IgD-negative memory B cell (primary cell): ENCODE measurements at regions not wholly inside any gene's neighbourhood (a gene's known extent, or its start where the extent isn't known, plus 50 kb on each side); places are given as distances from the start of the nearest gene placed in this dataset.
A peak's percentile ranks its signal among the peaks of the same experiment; 100 is the strongest.

Experiments
- H3K27ac Mint-ChIP-seq, 3 donors: one replicate each; pipeline ENCODE4 v1.8.0; 2020 to 2022; ENCODE audit warnings: mild to moderate bottlenecking in 3 of 3, mixed read lengths in 3 of 3, moderate library complexity in 1 of 3
- H3K27me3 Mint-ChIP-seq: one replicate; pipeline ENCODE4 v1.8.0; 2021; ENCODE audit warnings: mixed read lengths
- H3K36me3 Mint-ChIP-seq: one replicate; pipeline ENCODE4 v1.8.0; 2020; ENCODE audit warnings: mild to moderate bottlenecking, mixed read lengths
- H3K4me1 Mint-ChIP-seq, 3 donors: one replicate each; pipeline ENCODE4 v1.8.0; 2020 to 2022; ENCODE audit warnings: mixed read lengths in 3 of 3, mild to moderate bottlenecking in 1 of 3
- H3K4me3 Mint-ChIP-seq, 4 donors: one replicate each; pipeline ENCODE4 v1.8.0; 2020 to 2022; ENCODE audit warnings: mild to moderate bottlenecking in 4 of 4, mixed read lengths in 4 of 4, moderate library complexity in 3 of 4
- H3K9me3 Mint-ChIP-seq, 3 donors: one replicate each; pipeline ENCODE4 v1.8.0; 2020 to 2021; ENCODE audit warnings: mixed read lengths in 3 of 3, mild to moderate bottlenecking in 1 of 3

- H3K4me1 Mint-ChIP-seq, result peaks cover 0 to 1% (median 0%) of the 10 kb centered on the region in 3 donors
- no peak overlapping the region for H3K4me3 Mint-ChIP-seq
- H3K27ac Mint-ChIP-seq, result no peak overlapping the region
- H3K27me3 Mint-ChIP-seq, result peaks cover 2% of the 10 kb centered on the region
- no peaks in the 10 kb centered on the region for H3K36me3 Mint-ChIP-seq
- peaks cover 0 to 3% (median 2%) of the 10 kb centered on the region in 3 donors for H3K9me3 Mint-ChIP-seq
Observed at GRCh38 chr15:29403772-29404171, 134.2 kb upstream of the NSMCE3 start.

DNA sequence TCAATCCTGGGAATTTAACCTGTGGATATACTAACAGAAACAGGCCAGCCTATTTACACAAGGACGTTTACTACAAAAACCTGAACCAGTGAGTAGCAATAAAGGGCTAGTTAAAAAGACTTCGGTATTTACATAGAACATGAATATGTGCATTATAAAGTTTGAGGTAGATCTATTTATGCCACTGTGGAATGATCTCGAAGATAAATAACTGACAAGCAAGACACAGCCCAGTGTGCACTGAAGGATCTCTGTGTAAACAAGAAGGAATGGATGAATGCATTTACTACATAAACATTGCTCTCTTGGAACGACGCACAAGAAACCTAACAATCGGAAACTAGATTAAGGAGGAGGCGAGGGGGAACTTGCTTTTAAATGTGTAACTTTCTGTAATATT is 132.0 kb upstream of the NSMCE3 start:
- peaks cover 0 to 1% (median 1%) of the 10 kb centered on the region in 3 donors for H3K4me1 Mint-ChIP-seq
- peaks cover 0 to 4% (median 2%) of the 10 kb centered on the region in 3 donors for H3K9me3 Mint-ChIP-seq
- H3K27me3 Mint-ChIP-seq, result peaks cover 6% of the 10 kb centered on the region
- H3K4me3 Mint-ChIP-seq, result no peak overlapping the region
- no peaks in the 10 kb centered on the region for H3K36me3 Mint-ChIP-seq
- no peak overlapping the region for H3K27ac Mint-ChIP-seq

DNA sequence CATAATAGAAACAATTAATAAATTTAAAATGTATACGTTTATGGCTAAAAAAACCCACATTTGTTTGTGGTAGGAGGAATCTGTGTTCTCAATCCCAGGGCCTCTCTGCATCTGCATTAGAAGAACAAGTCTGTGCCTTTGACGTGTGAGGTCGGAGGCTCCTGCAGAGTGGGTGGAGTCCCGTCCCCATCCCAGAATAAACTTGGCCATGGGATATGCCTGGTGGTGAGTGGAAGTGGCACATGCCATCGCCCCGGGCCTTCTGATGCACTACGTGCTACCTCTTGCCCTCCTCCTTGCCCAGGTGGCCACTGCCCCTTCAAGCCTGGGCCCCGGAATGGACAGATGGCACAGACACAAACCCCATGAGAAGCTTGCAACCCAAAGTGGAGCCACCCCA is 131.1 kb upstream of the NSMCE3 start:
- Mint-ChIP-seq H3K4me3 (no peak overlapping the region), H3K27me3 (peaks cover 9% of the 10 kb centered on the region), H3K9me3 (peaks cover 0 to 4% (median 0%) of the 10 kb centered on the region in 3 donors), H3K4me1 (peaks cover 0 to 1% (median 1%) of the 10 kb centered on the region in 3 donors), H3K36me3 (no peaks in the 10 kb centered on the region), H3K27ac (no peak overlapping the region)

GRCh38 chr15:29398907-29399306 is 129.3 kb upstream of the NSMCE3 start:
- peaks cover 9% of the 10 kb centered on the region for H3K27me3 Mint-ChIP-seq
- no peak overlapping the region for H3K27ac Mint-ChIP-seq
- H3K4me1 Mint-ChIP-seq, result peaks cover 0 to 1% (median 0%) of the 10 kb centered on the region in 3 donors
- no peak overlapping the region for H3K4me3 Mint-ChIP-seq
- peaks cover 1% of the 10 kb centered on the region for H3K36me3 Mint-ChIP-seq
- peaks cover 0 to 4% (median 0%) of the 10 kb centered on the region in 3 donors for H3K9me3 Mint-ChIP-seq

DNA sequence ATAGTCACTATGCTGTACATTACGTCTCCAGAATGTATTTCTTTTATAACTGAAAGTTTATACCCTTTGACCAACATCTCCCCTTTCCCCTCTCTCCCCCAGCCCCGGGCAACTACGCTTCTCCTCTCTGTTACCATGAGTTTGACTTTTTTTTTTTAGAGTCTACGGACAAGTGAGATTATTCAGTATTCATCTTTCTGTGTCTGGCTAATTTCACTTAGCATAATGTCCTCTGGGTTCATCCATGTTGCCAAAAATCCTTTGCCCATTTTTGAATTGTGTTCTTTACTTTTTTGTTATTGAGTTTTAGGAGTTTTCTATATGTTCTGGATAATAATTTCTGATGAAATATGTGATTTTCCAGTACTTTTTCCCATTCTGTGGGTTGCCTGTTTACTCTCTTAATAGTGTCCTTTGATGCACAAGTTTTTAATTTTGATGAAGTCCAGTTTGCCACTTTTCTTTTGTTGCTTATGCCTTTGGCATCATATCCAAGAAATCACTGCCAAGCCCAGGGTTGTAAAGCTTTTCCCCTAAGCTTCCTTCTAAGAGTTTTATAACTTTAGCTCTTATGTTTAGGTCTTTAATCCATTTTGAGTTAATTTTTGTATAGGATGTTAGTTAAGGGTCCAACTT is 126.7 kb upstream of the NSMCE3 start:
- Mint-ChIP-seq H3K4me3 (no peak overlapping the region), H3K27me3 (peaks cover 7% of the 10 kb centered on the region), H3K9me3 (peaks cover 5 to 9% (median 6%) of the 10 kb centered on the region in 3 donors), H3K27ac (no peak overlapping the region), H3K36me3 (peaks cover 1% of the 10 kb centered on the region), H3K4me1 (peaks cover 0 to 1% (median 0%) of the 10 kb centered on the region in 3 donors)

DNA sequence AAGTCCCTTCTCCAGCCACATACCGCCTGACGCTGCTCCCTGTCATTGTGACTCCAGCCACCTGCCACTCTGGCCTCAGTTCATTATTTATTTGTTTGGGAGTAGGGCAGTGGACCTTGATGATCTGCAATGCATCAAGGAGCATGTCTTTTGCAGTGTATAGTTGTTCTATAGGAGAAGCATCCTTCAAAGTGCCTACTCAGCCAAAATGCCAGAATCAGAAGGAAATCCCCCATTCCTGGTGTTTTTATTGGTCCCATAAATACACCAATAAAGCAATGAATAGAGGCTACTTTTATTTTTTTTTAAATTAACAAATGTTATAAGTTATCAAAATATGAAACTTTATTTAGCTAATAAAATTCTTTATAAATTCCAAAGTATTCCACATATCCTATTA is 123.8 kb upstream of the NSMCE3 start:
- Mint-ChIP-seq H3K36me3 (peaks cover 3% of the 10 kb centered on the region), H3K9me3 (peaks cover 5 to 9% (median 6%) of the 10 kb centered on the region in 3 donors), H3K27me3 (peaks cover 5% of the 10 kb centered on the region)

DNA sequence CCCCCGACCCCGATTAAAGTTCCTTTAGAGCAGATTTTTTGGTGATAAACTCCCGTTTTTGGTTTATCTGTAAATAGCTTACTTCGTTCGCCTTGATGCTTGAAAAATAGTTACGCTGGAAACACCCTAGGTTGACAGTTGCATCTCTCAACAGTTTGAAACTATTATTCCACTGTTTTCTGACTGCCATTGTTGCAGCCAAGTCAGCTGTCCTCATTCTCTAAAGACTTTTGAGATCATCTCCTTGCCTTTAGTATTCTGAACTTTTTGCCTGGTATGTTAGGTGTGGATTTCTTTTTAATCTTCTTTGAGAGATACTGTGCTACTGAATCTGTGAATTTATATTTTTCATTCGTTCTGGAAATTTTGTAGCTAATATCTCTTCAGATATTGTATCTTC is 122.7 kb upstream of the NSMCE3 start:
- peaks cover 3% of the 10 kb centered on the region for H3K36me3 Mint-ChIP-seq
- no peak overlapping the region for H3K4me3 Mint-ChIP-seq
- H3K27ac Mint-ChIP-seq, result no peak overlapping the region
- H3K27me3 Mint-ChIP-seq, result peaks cover 3% of the 10 kb centered on the region
- no peaks in the 10 kb centered on the region for H3K4me1 Mint-ChIP-seq
- peaks cover 5 to 6% (median 5%) of the 10 kb centered on the region in 3 donors for H3K9me3 Mint-ChIP-seq

More for the DNA sequence above, 123.8 kb upstream of the NSMCE3 start:
- Mint-ChIP-seq H3K4me1 (no peaks in the 10 kb centered on the region), H3K27ac (no peak overlapping the region), H3K4me3 (no peak overlapping the region)

DNA sequence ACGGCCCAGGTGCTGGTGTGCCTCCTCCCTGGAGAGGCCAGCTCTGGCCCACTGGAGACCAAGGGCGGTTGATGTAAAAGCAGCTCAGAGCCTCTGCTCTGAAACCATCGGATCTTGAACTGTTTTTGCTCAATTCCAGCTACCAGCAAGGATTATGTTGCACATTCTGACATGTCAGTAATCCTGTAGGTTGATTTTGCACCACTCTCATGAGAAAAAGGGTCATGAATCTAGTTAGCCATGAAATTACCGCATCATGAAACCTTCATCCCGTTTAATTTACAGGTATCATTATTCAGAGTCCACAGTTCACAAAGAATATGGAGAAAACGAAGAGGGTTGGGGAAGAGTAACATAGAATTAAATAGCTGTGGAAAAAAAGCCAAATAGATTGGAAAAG is 120.4 kb upstream of the NSMCE3 start:
- Mint-ChIP-seq H3K9me3 (peaks cover 5 to 11% (median 8%) of the 10 kb centered on the region in 3 donors), H3K27me3 (peaks cover 2% of the 10 kb centered on the region), H3K27ac (no peak overlapping the region)

GRCh38 chr15:29386523-29386922 is 116.9 kb upstream of the NSMCE3 start:
- Mint-ChIP-seq H3K27me3 (peaks cover 4% of the 10 kb centered on the region), H3K27ac (no peak overlapping the region), H3K4me3 (no peak overlapping the region), H3K4me1 (no peaks in the 10 kb centered on the region), H3K36me3 (peaks cover 1% of the 10 kb centered on the region), H3K9me3 (peaks cover 0 to 7% (median 3%) of the 10 kb centered on the region in 3 donors)

More for the DNA sequence above, 120.4 kb upstream of the NSMCE3 start:
- peaks cover 3% of the 10 kb centered on the region for H3K36me3 Mint-ChIP-seq
- H3K4me1 Mint-ChIP-seq, result no peaks in the 10 kb centered on the region
- no peak overlapping the region for H3K4me3 Mint-ChIP-seq

DNA sequence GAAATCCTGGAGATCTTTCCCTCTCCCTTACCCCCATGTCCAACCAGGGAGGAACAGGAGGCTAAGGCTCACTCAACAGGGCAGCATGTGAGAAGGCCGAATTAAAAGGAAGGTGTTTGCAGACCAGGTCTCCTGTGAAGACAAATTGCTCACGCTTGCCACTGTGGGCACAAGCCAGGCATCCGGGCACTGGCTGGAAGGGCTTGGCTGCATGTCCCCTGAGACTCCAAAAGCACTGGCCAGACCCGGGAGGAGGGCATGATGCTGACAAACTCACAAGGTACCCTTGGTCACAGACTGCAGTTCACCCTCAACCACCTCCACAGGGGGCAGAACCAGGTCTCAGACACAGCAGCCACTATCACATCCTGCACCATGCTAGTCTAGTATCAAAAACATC is 113.7 kb upstream of the NSMCE3 start:
- no peak overlapping the region for H3K4me3 Mint-ChIP-seq
- no peaks in the 10 kb centered on the region for H3K4me1 Mint-ChIP-seq
- peaks cover 4% of the 10 kb centered on the region for H3K27me3 Mint-ChIP-seq
- peak overlapping the region in 1 of 3 donors; percentile 17 for H3K27ac Mint-ChIP-seq
- H3K36me3 Mint-ChIP-seq, result no peaks in the 10 kb centered on the region
- peaks cover 0 to 7% (median 3%) of the 10 kb centered on the region in 3 donors for H3K9me3 Mint-ChIP-seq

DNA sequence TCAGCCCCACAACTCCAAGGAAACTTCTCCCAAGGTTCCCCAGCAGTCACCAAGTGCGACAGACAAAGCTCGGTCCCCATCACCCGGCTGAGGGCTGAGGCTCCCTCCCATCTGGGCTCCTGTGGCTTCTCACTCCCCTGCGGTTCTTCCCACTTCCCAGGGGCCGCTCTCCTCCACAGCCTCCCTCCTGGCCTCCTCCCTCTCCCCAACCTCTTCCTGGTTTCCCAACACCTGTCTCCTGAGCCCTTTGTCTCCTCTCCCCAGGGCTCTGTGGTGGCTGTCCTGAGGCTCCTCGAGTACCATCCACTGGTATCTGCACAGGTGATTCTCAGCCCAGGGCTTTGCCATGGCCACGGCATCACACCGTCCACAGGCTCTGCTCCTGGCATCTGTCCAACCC is 113.2 kb upstream of the NSMCE3 start:
- Mint-ChIP-seq H3K9me3 (peaks cover 0 to 7% (median 3%) of the 10 kb centered on the region in 3 donors), H3K36me3 (no peaks in the 10 kb centered on the region), H3K4me1 (no peaks in the 10 kb centered on the region), H3K27me3 (peaks cover 4% of the 10 kb centered on the region), H3K4me3 (no peak overlapping the region), H3K27ac (peak overlapping the region in 1 of 3 donors; percentile 17)

- no peaks in the 10 kb centered on the region for H3K36me3 Mint-ChIP-seq
- H3K27ac Mint-ChIP-seq, result no peak overlapping the region
- peaks cover 3% of the 10 kb centered on the region for H3K27me3 Mint-ChIP-seq
- H3K9me3 Mint-ChIP-seq, result peaks cover 0 to 7% (median 0%) of the 10 kb centered on the region in 3 donors
- H3K4me3 Mint-ChIP-seq, result no peak overlapping the region
- H3K4me1 Mint-ChIP-seq, result no peaks in the 10 kb centered on the region
Observed at GRCh38 chr15:29380466-29380865, 110.8 kb upstream of the NSMCE3 start.

GRCh38 chr15:29379647-29380046 is 110.0 kb upstream of the NSMCE3 start:
- Mint-ChIP-seq H3K36me3 (no peaks in the 10 kb centered on the region), H3K9me3 (no peaks in the 10 kb centered on the region), H3K4me3 (no peak overlapping the region), H3K27me3 (peaks cover 3% of the 10 kb centered on the region), H3K4me1 (no peaks in the 10 kb centered on the region), H3K27ac (no peak overlapping the region)

- Mint-ChIP-seq H3K4me1 (no peaks in the 10 kb centered on the region), H3K4me3 (no peak overlapping the region), H3K9me3 (no peaks in the 10 kb centered on the region), H3K36me3 (no peaks in the 10 kb centered on the region), H3K27ac (no peak overlapping the region), H3K27me3 (peaks cover 4% of the 10 kb centered on the region)
Observed at GRCh38 chr15:29377161-29377560, 107.5 kb upstream of the NSMCE3 start.

- no peaks in the 10 kb centered on the region for H3K36me3 Mint-ChIP-seq
- no peaks in the 10 kb centered on the region for H3K9me3 Mint-ChIP-seq
- no peak overlapping the region for H3K27ac Mint-ChIP-seq
- H3K27me3 Mint-ChIP-seq, result peaks cover 4% of the 10 kb centered on the region
- H3K4me3 Mint-ChIP-seq, result no peak overlapping the region
- H3K4me1 Mint-ChIP-seq, result no peaks in the 10 kb centered on the region
Observed at GRCh38 chr15:29376590-29376989, 107.0 kb upstream of the NSMCE3 start.

GRCh38 chr15:29369261-29369660 is 99.6 kb upstream of the NSMCE3 start:
- no peaks in the 10 kb centered on the region for H3K36me3 Mint-ChIP-seq
- H3K27me3 Mint-ChIP-seq, result peaks cover 9% of the 10 kb centered on the region
- peaks cover 0 to 4% (median 0%) of the 10 kb centered on the region in 3 donors for H3K4me1 Mint-ChIP-seq
- H3K27ac Mint-ChIP-seq, result no peak overlapping the region
- peaks cover 10 to 21% (median 17%) of the 10 kb centered on the region in 3 donors for H3K9me3 Mint-ChIP-seq
- no peak overlapping the region for H3K4me3 Mint-ChIP-seq
